BJ (cell line): ENCODE measurements at regions not wholly inside any gene's neighbourhood (a gene's known extent, or its start where the extent isn't known, plus 50 kb on each side); places are given as distances from the start of the nearest gene placed in this dataset.
"Not testable (repeated sequence)": the region's sequence is repeated elsewhere in the genome, so short reads cannot be mapped to it uniquely, and the experiment has no call there.

ENCODE experiments used
- CTCF ChIA-PET: fragments of 350-600 bp; formaldehyde crosslinking; extraction: SDS; loops from one replicate; lab custom pipeline; 2021; ENCODE audit warnings: antibody characterized with exemption, inconsistent platforms; lab: Yijun Ruan, JAX
- POLR2A ChIA-PET: fragments of 300-600 bp; sonication (Branson Sonifier 250); formaldehyde crosslinking; extraction: SDS; loops from one replicate; lab custom pipeline; 2021; ENCODE audit warnings: antibody characterized with exemption; lab: Charles Lee
- DNase-seq: peaks from one replicate; pipeline ENCODE4 v3.0.0-alpha.2; 2011; ENCODE audit warnings: low read depth
- H3K27me3 ChIP-seq: 2 replicates; pipeline ENCODE4 v1.6.0; 2011; ENCODE audit warnings: low read length; ENCODE audit not compliant: control insufficient read depth, insufficient read depth
- H3K36me3 ChIP-seq: 2 replicates; pipeline ENCODE4 v1.5.1; 2011; ENCODE audit warnings: low read length; ENCODE audit not compliant: control insufficient read depth, insufficient read depth
- H3K4me3 ChIP-seq: 2 replicates; pipeline ENCODE4 v1.5.1; 2011; ENCODE audit warnings: low read depth, mild to moderate bottlenecking, control low read depth, low read length
- CTCF ChIP-seq: IDR thresholded peaks from 2 replicates; pipeline ENCODE4 v1.5.1; 2011; ENCODE audit warnings: low read depth, mild to moderate bottlenecking, control low read depth, inconsistent platforms, low read length, moderate library complexity; ENCODE audit not compliant: insufficient read depth

GRCh38 chr13:76245211-76245610, 609.1 kb downstream of the LMO7 start:
- no peak for TF ChIP-seq CTCF
- Histone ChIP-seq H3K27me3 (no peaks in the 10 kb centered on the region), H3K4me3 (no peak overlapping the region), H3K36me3 (no peaks in the 10 kb centered on the region)
- POLR2A ChIA-PET, result no interaction called here
- DNase-seq, result no peak
- CTCF ChIA-PET, result no interaction called here

- H3K36me3 ChIP-seq, H3K4me3 ChIP-seq, DNase-seq, POLR2A ChIA-PET, CTCF ChIA-PET, H3K27me3 ChIP-seq: not testable (repeated sequence)
These were observed 607.0 kb downstream of the LMO7 start for GRCh38 chr13:76243120-76243519.

GRCh38 chr13:76239031-76239680, 603.0 kb downstream of the LMO7 start:
- DNase-seq, result no peak
- Histone ChIP-seq H3K36me3 (no peaks in the 10 kb centered on the region), H3K4me3 (no peak overlapping the region), H3K27me3 (no peaks in the 10 kb centered on the region)
- ChIA-PET CTCF (interaction anchor here (0.7 kb wide), 1 partner anchor 11 kb away, joined by 3 read pairs; no protein-coding TSS in a partner anchor), POLR2A (no interaction called here)
- TF ChIP-seq CTCF, result no peak

- Histone ChIP-seq H3K4me3 (no peak overlapping the region), H3K27me3 (no peaks in the 10 kb centered on the region), H3K36me3 (no peaks in the 10 kb centered on the region)
- no peak for TF ChIP-seq CTCF
- ChIA-PET CTCF (no interaction called here), POLR2A (no interaction called here)
- no peak for DNase-seq
These were observed 595.5 kb downstream of the LMO7 start for GRCh38 chr13:76231522-76232167.

GRCh38 chr13:76229281-76229680, 593.2 kb downstream of the LMO7 start:
- ChIA-PET CTCF (interaction anchor here (0.6 kb wide), 1 partner anchor 95 kb away, joined by 3 read pairs; no protein-coding TSS in a partner anchor), POLR2A (no interaction called here)
- H3K27me3 ChIP-seq, result no peaks in the 10 kb centered on the region
- TF ChIP-seq CTCF, result no peak
- H3K36me3 ChIP-seq, result no peaks in the 10 kb centered on the region
- DNase-seq, result no peak
- no peak overlapping the region for H3K4me3 ChIP-seq
